GM21619 (cell line): ENCODE measurements at regions not wholly inside any gene's neighbourhood (a gene's known extent, or its start where the extent isn't known, plus 50 kb on each side); places are given as distances from the start of the nearest gene placed in this dataset.
"Not testable (repeated sequence)": the region's sequence is repeated elsewhere in the genome, so short reads cannot be mapped to it uniquely, and the experiment has no call there.

Experiments
- ATAC-seq: cut with Tn5 transposase; IDR thresholded peaks from one replicate; pipeline ENCODE4 v1.9.1; 2021; ENCODE audit not compliant: unreplicated experiment

- ATAC-seq, result no peak
Measured at GRCh38 chr5:148880197-148880596, 53.8 kb downstream of the ADRB2 start.

DNA sequence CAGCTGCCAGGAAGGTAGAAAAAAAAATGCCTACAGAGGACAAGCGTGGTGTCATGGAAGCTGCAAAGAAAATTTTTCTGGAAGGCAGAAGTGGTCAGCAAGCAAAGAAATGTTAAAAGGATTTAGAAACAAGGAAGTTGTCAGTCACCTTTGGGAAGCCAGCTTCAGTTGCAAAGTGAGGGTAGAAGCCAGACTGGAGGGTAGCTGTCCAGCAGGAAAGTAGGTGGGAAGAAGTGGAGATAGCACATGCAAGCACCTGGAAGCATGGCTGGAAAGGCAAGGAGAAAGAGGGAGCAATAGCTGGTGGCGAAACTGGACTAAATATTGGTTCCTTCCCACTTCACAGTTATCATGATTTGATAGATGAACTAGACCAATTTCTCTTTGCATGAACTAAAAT lies 54.3 kb downstream of the ADRB2 start:
- no peak for ATAC-seq

DNA sequence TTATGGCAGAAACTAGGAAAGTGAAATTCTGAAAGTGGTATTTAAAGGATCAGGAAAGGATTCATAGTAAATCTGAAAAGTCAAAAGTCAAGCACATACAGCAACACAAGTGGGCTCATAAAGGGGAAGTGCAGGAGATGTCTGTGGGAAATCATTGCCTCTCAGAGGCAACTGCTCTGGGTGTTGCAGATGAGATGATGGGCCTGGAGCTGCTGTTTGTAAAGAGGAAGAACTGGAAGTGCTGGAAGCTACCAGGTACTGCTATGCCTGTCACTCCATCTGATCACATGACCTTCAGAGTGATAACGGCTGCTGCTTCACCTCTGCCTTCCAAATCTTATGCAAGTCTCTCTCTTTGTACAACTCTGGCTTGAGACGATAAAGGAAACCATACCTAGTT lies 55.9 kb downstream of the ADRB2 start:
- no peak for ATAC-seq

DNA sequence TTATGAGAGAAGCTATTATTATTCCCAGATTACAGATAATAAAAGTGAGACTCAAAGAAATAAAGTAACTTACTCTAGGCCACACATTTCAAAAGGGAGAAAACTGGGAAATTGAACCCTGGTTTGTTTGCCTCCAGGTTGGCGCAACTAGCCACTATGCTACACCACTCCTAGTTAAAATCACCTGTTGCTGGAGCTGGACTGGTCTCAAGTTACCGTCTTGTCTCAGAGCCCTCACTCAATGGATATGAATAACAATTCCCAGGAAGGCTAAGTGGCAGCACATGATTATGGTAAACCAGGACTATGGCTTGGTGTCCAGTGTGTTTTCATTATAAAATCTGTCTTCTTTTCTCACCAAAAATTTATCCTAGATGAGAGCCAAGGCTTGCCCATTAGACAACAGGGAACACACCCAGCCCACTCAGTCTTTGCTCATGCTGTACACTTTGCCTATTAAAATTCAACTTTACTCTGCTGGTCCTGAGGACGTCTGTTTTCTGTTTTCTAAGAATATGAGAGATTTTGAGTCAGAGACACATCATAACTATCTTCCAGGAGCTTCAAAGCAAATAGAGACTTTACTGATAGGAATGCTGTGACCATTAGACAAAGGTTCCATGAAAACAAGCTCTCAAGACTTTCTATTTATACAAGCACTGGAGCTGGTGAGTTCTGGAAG lies 58.1 kb downstream of the ADRB2 start:
- ATAC-seq, result no peak

GRCh38 chr5:148887123-148887881 lies 60.9 kb downstream of the ADRB2 start:
- ATAC-seq, result peak; percentile 75

- ATAC-seq, result not testable (repeated sequence)
Measured at GRCh38 chr5:148889936-148890335, 63.5 kb downstream of the ADRB2 start.

DNA sequence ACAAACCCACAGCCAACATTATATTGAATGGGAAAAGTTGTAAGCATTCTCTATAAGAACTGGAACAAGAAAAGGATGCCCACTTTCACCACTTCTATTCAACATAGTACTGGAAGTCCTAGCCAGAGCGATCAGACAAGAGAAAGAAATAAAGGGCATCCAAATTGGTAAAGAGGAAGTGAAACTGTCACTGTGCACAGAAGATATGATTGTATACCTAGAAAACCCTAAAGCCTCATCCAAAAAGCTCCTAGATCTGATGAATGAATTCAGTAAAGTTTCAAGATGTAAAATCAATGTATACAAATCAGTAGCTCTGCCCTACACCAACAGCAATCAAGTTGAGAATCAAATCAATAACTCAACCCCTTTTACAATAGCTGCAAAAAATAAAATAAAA lies 69.0 kb downstream of the ADRB2 start:
- not testable (repeated sequence) for ATAC-seq

- no peak for ATAC-seq
Measured at GRCh38 chr5:148897842-148898241, 71.4 kb downstream of the ADRB2 start.

- ATAC-seq, result no peak
Measured at GRCh38 chr5:148898413-148899075, 72.1 kb downstream of the ADRB2 start.

GRCh38 chr5:148899993-148900392 lies 73.6 kb downstream of the ADRB2 start:
- no peak for ATAC-seq

GRCh38 chr5:148902478-148902877 lies 76.1 kb downstream of the ADRB2 start:
- no peak for ATAC-seq

DNA sequence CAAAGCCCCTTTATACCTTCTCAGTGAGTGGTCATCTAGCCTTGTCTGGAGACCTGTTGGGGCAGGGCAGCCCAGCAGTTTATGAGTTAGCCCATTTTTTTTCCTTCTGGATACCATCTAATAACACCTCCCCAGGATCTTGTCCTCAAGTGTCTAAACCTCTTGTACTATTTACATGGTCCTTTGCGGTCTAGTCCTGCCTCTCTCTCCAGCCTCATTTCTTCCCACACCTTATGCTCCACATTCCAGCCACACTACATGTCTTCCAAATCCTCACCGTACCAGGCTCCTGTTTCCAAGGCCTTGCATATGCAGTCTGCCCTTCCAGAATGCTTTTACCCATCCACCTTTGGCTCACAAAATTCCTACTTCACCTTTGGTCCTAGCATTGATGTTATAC lies 77.2 kb downstream of the ADRB2 start:
- no peak for ATAC-seq

DNA sequence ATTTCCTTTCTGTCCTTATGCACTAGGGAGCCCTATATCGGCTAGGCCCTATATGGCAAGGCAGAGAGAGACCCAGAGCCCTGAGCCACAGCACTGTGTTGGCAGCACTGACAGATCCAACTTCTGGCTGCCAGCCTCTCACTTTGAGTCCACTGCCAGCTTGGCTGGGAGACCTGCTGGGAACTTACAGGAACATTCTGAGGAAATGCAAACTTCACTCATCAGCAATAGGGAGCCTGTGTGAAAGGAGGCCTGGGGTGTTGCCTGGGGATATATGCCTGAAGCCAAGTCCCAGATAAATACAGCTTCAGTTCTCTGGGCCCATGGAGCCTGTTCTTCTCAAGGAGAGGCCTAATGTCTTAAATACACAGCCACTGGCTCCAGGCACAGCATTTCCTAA lies 78.0 kb downstream of the ADRB2 start:
- no peak for ATAC-seq

DNA sequence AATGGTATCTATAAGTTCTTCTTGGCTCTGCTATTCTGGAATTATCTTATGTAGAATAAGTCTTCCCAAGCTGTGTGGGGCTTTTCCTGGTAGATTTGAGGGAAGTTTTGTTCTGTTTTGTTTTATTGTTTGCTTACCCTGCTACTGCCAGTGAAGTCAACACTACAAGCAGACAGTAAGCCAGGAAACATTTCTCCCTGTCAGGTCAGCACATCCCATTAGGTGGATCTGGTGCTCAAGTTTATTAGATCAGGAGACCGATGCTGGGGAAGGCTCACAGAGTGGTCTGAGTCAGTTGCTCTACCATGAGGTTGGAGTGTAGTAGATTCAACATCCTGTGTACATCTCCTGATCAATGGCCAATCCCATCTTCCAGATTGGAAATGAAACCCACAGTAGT lies 79.1 kb downstream of the ADRB2 start:
- ATAC-seq, result no peak

- no peak for ATAC-seq
Measured at GRCh38 chr5:148906968-148907367, 80.6 kb downstream of the ADRB2 start.

DNA sequence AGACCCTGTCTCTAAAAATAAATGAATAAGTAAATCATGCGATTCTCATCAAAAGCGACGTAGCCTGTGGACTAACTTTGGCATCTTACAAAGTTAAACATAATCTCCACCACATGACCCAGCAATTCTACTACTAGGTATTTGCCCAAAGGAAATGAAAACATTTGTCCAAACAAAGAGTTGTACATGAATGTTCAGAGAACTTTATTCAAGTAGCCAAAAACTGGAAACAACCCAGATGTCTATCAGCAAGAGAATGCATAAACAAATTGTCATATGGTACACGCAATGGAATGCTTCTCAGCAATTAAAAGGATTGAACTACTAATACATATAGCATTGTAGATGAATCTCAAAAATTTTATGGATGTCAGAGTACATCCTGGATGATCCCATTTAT lies 82.6 kb downstream of the ADRB2 start:
- ATAC-seq, result no peak

GRCh38 chr5:148909766-148910165 lies 83.4 kb downstream of the ADRB2 start:
- ATAC-seq, result no peak

GRCh38 chr5:148910216-148910615 lies 83.8 kb downstream of the ADRB2 start:
- no peak for ATAC-seq

DNA sequence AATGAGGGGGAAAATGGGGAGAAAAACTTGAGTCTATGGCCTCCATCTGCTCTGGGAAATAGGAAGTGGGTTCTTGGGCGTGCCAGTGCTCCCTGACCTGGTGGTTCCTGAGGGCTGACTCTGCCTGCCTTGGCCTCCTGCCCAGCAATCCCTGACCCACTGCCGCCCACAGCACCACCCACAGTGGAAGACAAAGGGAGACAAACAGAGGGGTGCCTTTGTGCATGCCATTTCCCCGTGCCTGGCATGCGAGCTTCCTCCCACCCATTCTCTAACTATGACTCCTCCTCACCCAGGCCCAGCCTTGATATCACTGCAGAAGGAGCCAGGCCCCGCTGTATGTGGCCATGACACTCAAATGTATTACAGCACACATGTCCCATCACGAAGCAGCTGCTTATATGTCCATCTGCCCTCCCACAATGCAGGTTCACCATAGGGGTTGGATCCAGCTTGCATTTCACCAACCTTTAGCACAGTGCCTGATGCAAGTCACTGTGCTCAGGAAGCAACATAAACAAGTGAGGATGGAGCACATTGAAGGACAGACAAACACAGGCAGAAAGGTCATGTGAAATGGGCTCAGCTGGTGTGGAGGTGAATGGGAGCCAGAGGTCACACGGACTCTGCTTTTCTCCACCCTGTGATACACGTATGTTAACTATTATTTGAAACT lies 84.4 kb downstream of the ADRB2 start:
- no peak for ATAC-seq

DNA sequence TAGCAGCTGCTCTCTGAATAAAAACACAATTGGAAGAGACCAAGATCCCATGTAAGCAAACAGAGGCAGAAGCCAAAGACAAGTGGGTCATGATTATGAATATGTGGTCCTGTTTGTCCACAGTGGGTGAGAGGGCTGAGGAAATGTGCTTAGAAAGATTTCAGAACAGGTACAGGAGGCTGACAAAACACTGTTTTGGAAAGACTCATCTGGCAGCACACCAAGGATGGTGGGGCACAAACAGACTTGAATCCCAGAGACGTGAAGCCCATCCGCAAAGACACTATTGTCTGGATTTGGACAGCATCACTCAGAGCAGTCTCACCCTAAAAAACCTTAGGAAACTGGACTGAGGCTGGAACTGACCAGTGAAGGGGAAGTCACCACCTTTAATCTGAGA lies 85.0 kb downstream of the ADRB2 start:
- no peak for ATAC-seq

DNA sequence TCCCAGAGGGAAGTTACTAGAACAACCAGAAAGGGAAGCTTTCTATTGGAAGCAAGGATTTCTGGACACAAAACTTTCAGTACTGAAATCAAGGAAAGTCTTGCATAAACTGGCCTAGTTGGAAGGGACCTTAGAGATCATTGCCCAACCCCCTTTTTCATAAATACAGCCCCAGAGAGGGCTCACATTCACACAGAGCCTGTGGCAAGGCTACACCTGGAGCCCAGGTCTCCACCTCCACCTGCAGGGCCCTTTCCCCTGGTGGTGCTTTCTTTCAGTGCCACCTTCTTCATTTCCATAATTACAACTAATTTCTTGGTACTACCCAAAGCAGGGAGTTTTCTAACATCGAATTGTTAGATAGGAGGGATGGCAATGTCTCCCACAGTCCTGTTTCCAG lies 85.7 kb downstream of the ADRB2 start:
- no peak for ATAC-seq
